SK-N-SH (cell line): ENCODE measurements at regions not wholly inside any gene's neighbourhood (a gene's known extent, or its start where the extent isn't known, plus 50 kb on each side); places are given as distances from the start of the nearest gene placed in this dataset.

Source experiments
- CTCF ChIA-PET: fragments of 300-600, 350-600 bp; formaldehyde crosslinking; extraction: SDS; loops from one replicate; lab custom pipeline; 2021; lab: Yijun Ruan, JAX
- POLR2A ChIA-PET: fragments of 350-600 bp; sonication (Branson Sonifier 250); formaldehyde crosslinking; extraction: SDS; loops from one replicate; lab custom pipeline; 2020; ENCODE audit warnings: antibody characterized with exemption, inconsistent platforms; lab: Yijun Ruan, JAX
- DNase-seq: peaks from one replicate; pipeline ENCODE4 v3.0.0; 2012
- H2AFZ ChIP-seq: fragments of 200-600 bp; sonication (generic); 2 replicates; pipeline ENCODE4 v1.8.1; 2016; ENCODE audit warnings: antibody characterized with exemption, mild to moderate bottlenecking, low read depth
- H3F3A ChIP-seq: fragments of 200-600 bp; sonication (generic); replicated peaks from 2 replicates; pipeline ENCODE3; 2016; ENCODE audit warnings: antibody characterized with exemption, mild to moderate bottlenecking; ENCODE audit not compliant: insufficient read depth
- H3K27ac ChIP-seq, 2 experiments: fragments of 200-500 bp in 1 of 2; fragments of 200-600 bp in 1 of 2; sonication (Bioruptor generic) in 1 of 2; sonication (generic), shearing (Covaris generic) in 1 of 2; 2 replicates each; pipeline versions ENCODE4 v1.5.1 to v1.6.1; 2014 to 2016; ENCODE audit warnings: low read depth in 2 of 2, inconsistent platforms in 1 of 2, low read length in 1 of 2, mild to moderate bottlenecking in 1 of 2, mixed read lengths in 1 of 2
- H3K27me3 ChIP-seq: fragments of 200-600 bp; sonication (generic), shearing (Covaris generic); 2 replicates; pipeline ENCODE4 v1.6.1; 2016; ENCODE audit warnings: mixed run types; ENCODE audit not compliant: insufficient read depth
- H3K36me3 ChIP-seq, 2 experiments: fragments of 200-500 bp in 1 of 2; fragments of 200-600 bp in 1 of 2; sonication (Bioruptor generic) in 1 of 2; sonication (generic) in 1 of 2; replicated peaks in 1 of 2; 2 replicates each; pipeline versions ENCODE3 to v1.5.1; 2014 to 2016; ENCODE audit warnings: low read length in 1 of 2, mild to moderate bottlenecking in 1 of 2; ENCODE audit not compliant: insufficient read depth in 2 of 2, control insufficient read depth in 1 of 2
- H3K4me1 ChIP-seq, 2 experiments: fragments of 200-500 bp in 1 of 2; fragments of 200-600 bp in 1 of 2; sonication (Bioruptor generic) in 1 of 2; sonication (generic), shearing (Covaris generic) in 1 of 2; 2 replicates each; pipeline versions ENCODE4 v1.5.1 to v1.6.1; 2014 to 2016; ENCODE audit warnings: low read depth in 1 of 2, low read length in 1 of 2, mixed run types in 1 of 2; ENCODE audit not compliant: insufficient read depth in 2 of 2, control insufficient read depth in 1 of 2
- H3K4me2 ChIP-seq: fragments of 200-600 bp; sonication (generic), shearing (Covaris generic); 2 replicates; pipeline ENCODE4 v1.6.1; 2017; ENCODE audit warnings: mixed run types
- H3K4me3 ChIP-seq, 2 experiments: fragments of 200-500 bp in 1 of 2; fragments of 200-600 bp in 1 of 2; sonication (Bioruptor generic) in 1 of 2; sonication (generic), shearing (Covaris generic) in 1 of 2; 2 replicates each; pipeline versions ENCODE4 v1.5.1 to v1.8.1; 2014 to 2016; ENCODE audit warnings: low read depth in 2 of 2, inconsistent platforms in 1 of 2, low read length in 1 of 2, mild to moderate bottlenecking in 1 of 2, mixed read lengths in 1 of 2, moderate library complexity in 1 of 2
- H3K79me2 ChIP-seq: fragments of 200-600 bp; sonication (generic); 2 replicates; pipeline ENCODE4 v1.8.1; 2017; ENCODE audit warnings: mild to moderate bottlenecking; ENCODE audit not compliant: insufficient read depth
- H3K9ac ChIP-seq: fragments of 200-600 bp; sonication (generic); 2 replicates; pipeline ENCODE4 v1.6.1; 2017; ENCODE audit warnings: mixed run types
- H3K9me2 ChIP-seq: fragments of 200-600 bp; sonication (generic); 2 replicates; pipeline ENCODE4 v1.6.1; 2017; ENCODE audit warnings: mixed run types
- H3K9me3 ChIP-seq: fragments of 200-600 bp; sonication (generic); 2 replicates; pipeline ENCODE4 v1.6.1; 2017; ENCODE audit warnings: mixed run types, mild to moderate bottlenecking, moderate library complexity
- H4K20me1 ChIP-seq: fragments of 200-600 bp; sonication (generic); 2 replicates; pipeline ENCODE4 v1.6.1; 2017; ENCODE audit warnings: mild to moderate bottlenecking, mixed run types; ENCODE audit not compliant: insufficient read depth
- ELF1 ChIP-seq: IDR thresholded peaks from 2 replicates; pipeline ENCODE4 v1.4.0; 2012
- FOXM1 ChIP-seq: IDR thresholded peaks from 2 replicates; pipeline ENCODE4 v1.4.0; 2012; ENCODE audit warnings: low read depth, mild to moderate bottlenecking
- GABPA ChIP-seq: IDR thresholded peaks from 2 replicates; pipeline ENCODE4 v1.4.0; 2012; ENCODE audit warnings: low read depth, mild to moderate bottlenecking
- MXI1 ChIP-seq: IDR thresholded peaks from 2 replicates; pipeline ENCODE4 v1.6.1; 2012; ENCODE audit warnings: mild to moderate bottlenecking, low read depth, low read length, improper control_type of control experiment
- RFX5 ChIP-seq: IDR thresholded peaks from 2 replicates; pipeline ENCODE4 v1.6.1; 2012; ENCODE audit warnings: mild to moderate bottlenecking, improper control_type of control experiment, low read length
- SMC3 ChIP-seq: IDR thresholded peaks from 2 replicates; pipeline ENCODE4 v1.6.1; 2012; ENCODE audit warnings: low read depth, low read length, improper control_type of control experiment
- TAF1 ChIP-seq: IDR thresholded peaks from 2 replicates; pipeline ENCODE4 v1.6.1; 2012; ENCODE audit warnings: low read depth, mild to moderate bottlenecking, low read length, moderate library complexity, borderline replicate concordance
- TCF12 ChIP-seq: IDR thresholded peaks from 2 replicates; pipeline ENCODE4 v1.4.0; 2012
- WGBS: methylation state at CpG from one replicate; pipeline ENCODE4 v1.1.6; 2017; ENCODE audit warnings: low lambda C conversion rate; 5-methylcytosine and 5-hydroxymethylcytosine counted together
- TF ChIP-seq, protein P1 (sequence below): IDR thresholded peaks from 2 replicates; pipeline ENCODE4; 2012
- TF ChIP-seq, protein P2 (sequence below): fragments of 150-350 bp; IDR thresholded peaks from 2 replicates; pipeline ENCODE4 v1.6.1; 2016; ENCODE audit warnings: mild to moderate bottlenecking, low read depth, low read length
- TF ChIP-seq, protein P3 (sequence below): fragments of 150-350 bp; IDR thresholded peaks from 2 replicates; pipeline ENCODE4 v1.6.1; 2017; ENCODE audit warnings: antibody characterized with exemption, low read length, low read depth, borderline replicate concordance
- TF ChIP-seq, protein P4 (sequence below): IDR thresholded peaks from 2 replicates; pipeline ENCODE4 v1.4.0; 2012; ENCODE audit warnings: low read depth, borderline replicate concordance
- TF ChIP-seq, protein P5 (sequence below): fragments of 200-600 bp; sonication (generic); IDR thresholded peaks from 2 replicates; pipeline ENCODE4 v1.6.1; 2017; ENCODE audit warnings: antibody characterized with exemption, mild to moderate bottlenecking, moderate library complexity

DNA sequence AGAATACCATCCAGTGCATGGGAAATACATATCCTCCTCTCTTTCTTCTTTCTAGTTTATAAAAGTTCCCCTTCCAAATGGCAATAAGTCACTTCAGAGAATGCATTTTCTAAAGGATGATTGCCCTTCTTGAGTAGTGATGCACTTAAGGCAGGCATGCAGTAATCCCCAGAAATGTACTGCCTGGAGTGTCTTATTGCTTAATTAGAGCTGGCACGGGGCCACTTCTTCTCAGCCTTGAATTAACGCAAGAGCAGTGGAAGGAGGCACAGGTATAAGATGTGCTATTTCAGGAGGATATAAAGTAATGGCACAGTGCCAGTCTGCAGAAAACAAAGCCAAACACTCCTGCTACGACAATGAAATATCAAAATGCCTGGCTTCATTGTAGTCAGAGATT is 371.4 kb upstream of the FAM241A start:
- Histone ChIP-seq H3K9ac (no peak overlapping the region), H3K27ac (no peak overlapping the region), H4K20me1 (no peaks in the 10 kb centered on the region), H3K36me3 (no peaks in the 10 kb centered on the region), H3K9me2 (no peaks in the 10 kb centered on the region), H3K4me1 (no peaks in the 10 kb centered on the region; a peak in 1 of 4 replicates), H3K4me3 (no peak overlapping the region), H3K9me3 (no peaks in the 10 kb centered on the region), H3K27me3 (no peaks in the 10 kb centered on the region), H3K79me2 (no peaks in the 10 kb centered on the region), H3K4me2 (no peak overlapping the region), H3F3A (no peaks in the 10 kb centered on the region), H2AFZ (no peak overlapping the region)
- DNase-seq, result no peak
- 7% methylated on average over 3 of the region's 3 CpGs for WGBS
- ChIA-PET POLR2A (no interaction called here), CTCF (no interaction called here)
- TF ChIP-seq, protein P1, sequence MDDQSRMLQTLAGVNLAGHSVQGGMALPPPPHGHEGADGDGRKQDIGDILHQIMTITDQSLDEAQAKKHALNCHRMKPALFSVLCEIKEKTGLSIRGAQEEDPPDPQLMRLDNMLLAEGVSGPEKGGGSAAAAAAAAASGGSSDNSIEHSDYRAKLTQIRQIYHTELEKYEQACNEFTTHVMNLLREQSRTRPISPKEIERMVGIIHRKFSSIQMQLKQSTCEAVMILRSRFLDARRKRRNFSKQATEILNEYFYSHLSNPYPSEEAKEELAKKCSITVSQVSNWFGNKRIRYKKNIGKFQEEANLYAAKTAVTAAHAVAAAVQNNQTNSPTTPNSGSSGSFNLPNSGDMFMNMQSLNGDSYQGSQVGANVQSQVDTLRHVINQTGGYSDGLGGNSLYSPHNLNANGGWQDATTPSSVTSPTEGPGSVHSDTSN, result no peak
- TF ChIP-seq FOXM1, result no peak
- no peak for TF ChIP-seq GABPA
- TF ChIP-seq, protein P2, sequence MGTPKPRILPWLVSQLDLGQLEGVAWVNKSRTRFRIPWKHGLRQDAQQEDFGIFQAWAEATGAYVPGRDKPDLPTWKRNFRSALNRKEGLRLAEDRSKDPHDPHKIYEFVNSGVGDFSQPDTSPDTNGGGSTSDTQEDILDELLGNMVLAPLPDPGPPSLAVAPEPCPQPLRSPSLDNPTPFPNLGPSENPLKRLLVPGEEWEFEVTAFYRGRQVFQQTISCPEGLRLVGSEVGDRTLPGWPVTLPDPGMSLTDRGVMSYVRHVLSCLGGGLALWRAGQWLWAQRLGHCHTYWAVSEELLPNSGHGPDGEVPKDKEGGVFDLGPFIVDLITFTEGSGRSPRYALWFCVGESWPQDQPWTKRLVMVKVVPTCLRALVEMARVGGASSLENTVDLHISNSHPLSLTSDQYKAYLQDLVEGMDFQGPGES, result no peak
- TF ChIP-seq, protein P3, sequence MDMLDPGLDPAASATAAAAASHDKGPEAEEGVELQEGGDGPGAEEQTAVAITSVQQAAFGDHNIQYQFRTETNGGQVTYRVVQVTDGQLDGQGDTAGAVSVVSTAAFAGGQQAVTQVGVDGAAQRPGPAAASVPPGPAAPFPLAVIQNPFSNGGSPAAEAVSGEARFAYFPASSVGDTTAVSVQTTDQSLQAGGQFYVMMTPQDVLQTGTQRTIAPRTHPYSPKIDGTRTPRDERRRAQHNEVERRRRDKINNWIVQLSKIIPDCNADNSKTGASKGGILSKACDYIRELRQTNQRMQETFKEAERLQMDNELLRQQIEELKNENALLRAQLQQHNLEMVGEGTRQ, result no peak
- TF ChIP-seq, protein P4, sequence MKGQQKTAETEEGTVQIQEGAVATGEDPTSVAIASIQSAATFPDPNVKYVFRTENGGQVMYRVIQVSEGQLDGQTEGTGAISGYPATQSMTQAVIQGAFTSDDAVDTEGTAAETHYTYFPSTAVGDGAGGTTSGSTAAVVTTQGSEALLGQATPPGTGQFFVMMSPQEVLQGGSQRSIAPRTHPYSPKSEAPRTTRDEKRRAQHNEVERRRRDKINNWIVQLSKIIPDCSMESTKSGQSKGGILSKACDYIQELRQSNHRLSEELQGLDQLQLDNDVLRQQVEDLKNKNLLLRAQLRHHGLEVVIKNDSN, result no peak
- TF ChIP-seq RFX5, result no peak
- no peak for TF ChIP-seq TAF1
- TF ChIP-seq TCF12, result no peak
- TF ChIP-seq ELF1, result no peak
- no peak for TF ChIP-seq MXI1
- no peak for TF ChIP-seq SMC3
- TF ChIP-seq, protein P5, sequence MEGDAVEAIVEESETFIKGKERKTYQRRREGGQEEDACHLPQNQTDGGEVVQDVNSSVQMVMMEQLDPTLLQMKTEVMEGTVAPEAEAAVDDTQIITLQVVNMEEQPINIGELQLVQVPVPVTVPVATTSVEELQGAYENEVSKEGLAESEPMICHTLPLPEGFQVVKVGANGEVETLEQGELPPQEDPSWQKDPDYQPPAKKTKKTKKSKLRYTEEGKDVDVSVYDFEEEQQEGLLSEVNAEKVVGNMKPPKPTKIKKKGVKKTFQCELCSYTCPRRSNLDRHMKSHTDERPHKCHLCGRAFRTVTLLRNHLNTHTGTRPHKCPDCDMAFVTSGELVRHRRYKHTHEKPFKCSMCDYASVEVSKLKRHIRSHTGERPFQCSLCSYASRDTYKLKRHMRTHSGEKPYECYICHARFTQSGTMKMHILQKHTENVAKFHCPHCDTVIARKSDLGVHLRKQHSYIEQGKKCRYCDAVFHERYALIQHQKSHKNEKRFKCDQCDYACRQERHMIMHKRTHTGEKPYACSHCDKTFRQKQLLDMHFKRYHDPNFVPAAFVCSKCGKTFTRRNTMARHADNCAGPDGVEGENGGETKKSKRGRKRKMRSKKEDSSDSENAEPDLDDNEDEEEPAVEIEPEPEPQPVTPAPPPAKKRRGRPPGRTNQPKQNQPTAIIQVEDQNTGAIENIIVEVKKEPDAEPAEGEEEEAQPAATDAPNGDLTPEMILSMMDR, result no peak
